OCI-LY3 (cell line): ENCODE measurements at regions not wholly inside any gene's neighbourhood (a gene's known extent, or its start where the extent isn't known, plus 50 kb on each side); places are given as distances from the start of the nearest gene placed in this dataset.
A peak's percentile ranks its signal among the peaks of the same experiment; 100 is the strongest.
"Not testable (repeated sequence)": the region's sequence is repeated elsewhere in the genome, so short reads cannot be mapped to it uniquely, and the experiment has no call there.

Source experiments
- H2AFZ ChIP-seq: fragments of 200-600, 300-600 bp; shearing (Covaris generic); 2 replicates; pipeline ENCODE4 v1.6.0; 2014; ENCODE audit warnings: antibody characterized with exemption, low read depth, low read length
- H3K27ac ChIP-seq: fragments of 200-600, 300-600 bp; sonication (generic); 2 replicates; pipeline ENCODE4 v1.5.1; 2014; ENCODE audit warnings: mild to moderate bottlenecking, low read length, moderate library complexity, mixed read lengths
- H3K27me3 ChIP-seq: fragments of 200-600, 300-600 bp; sonication (generic); 2 replicates; pipeline ENCODE4 v1.6.1; 2014; ENCODE audit warnings: low read depth, low read length, mixed read lengths
- H3K36me3 ChIP-seq: fragments of 200-600, 300-600 bp; sonication (generic); replicated peaks from 2 replicates; pipeline ENCODE3; 2014; ENCODE audit warnings: low read depth, low read length, mixed read lengths
- H3K4me1 ChIP-seq: fragments of 300-600, 200-600 bp; sonication (generic); 2 replicates; pipeline ENCODE4 v1.6.1; 2014; ENCODE audit warnings: low read length, mixed read lengths
- H3K4me2 ChIP-seq: fragments of 200-600, 300-600 bp; sonication (generic); 2 replicates; pipeline ENCODE4 v1.6.1; 2014; ENCODE audit warnings: low read length, mixed read lengths
- H3K4me3 ChIP-seq: fragments of 300-600, 200-600 bp; sonication (generic); 2 replicates; pipeline ENCODE4 v1.5.1; 2014; ENCODE audit warnings: antibody characterized with exemption, mild to moderate bottlenecking, low read length, moderate library complexity
- H3K79me2 ChIP-seq: fragments of 300-600, 200-600 bp; shearing (Covaris generic); 2 replicates; pipeline ENCODE4 v1.6.1; 2014; ENCODE audit warnings: mild to moderate bottlenecking, low read length, mixed read lengths
- H3K9ac ChIP-seq: fragments of 300-600, 200-600 bp; shearing (Covaris generic); 2 replicates; pipeline ENCODE4 v1.6.0; 2014; ENCODE audit warnings: mild to moderate bottlenecking, low read length, moderate library complexity
- H3K9me3 ChIP-seq: fragments of 200-600, 300-600 bp; shearing (Covaris generic); 2 replicates; pipeline ENCODE4 v1.6.1; 2014; ENCODE audit warnings: low read length, mixed read lengths; ENCODE audit not compliant: insufficient read depth
- H4K20me1 ChIP-seq: fragments of 200-600, 300-600 bp; sonication (generic); 2 replicates; pipeline ENCODE4 v1.6.1; 2016; ENCODE audit warnings: low read length, mixed read lengths; ENCODE audit not compliant: insufficient read depth
- CTCF ChIP-seq: fragments of 200-600, 300-600 bp; sonication (generic); IDR thresholded peaks from 2 replicates; pipeline ENCODE4 v1.5.1; 2014; ENCODE audit warnings: antibody characterized with exemption, low read length, low read depth
- EZH2phosphoT487 ChIP-seq: fragments of 200-600 bp; shearing (Covaris generic); IDR thresholded peaks from 2 replicates; pipeline ENCODE4 v1.6.1; 2018; ENCODE audit warnings: antibody characterized with exemption, mixed run types, low read depth

GRCh38 chr3:1456781-1457311, 364.0 kb downstream of the CNTN6 start:
- no peaks in the 10 kb centered on the region for H3K4me1 ChIP-seq

GRCh38 chr3:1462371-1462770, 369.5 kb downstream of the CNTN6 start:
- H3K9me3 ChIP-seq: no peaks in the 10 kb centered on the region
- H3K36me3 ChIP-seq: no peaks in the 10 kb centered on the region
- no peaks in the 10 kb centered on the region for H3K4me1 ChIP-seq
- H3K9ac ChIP-seq: no peak overlapping the region
- no peak overlapping the region for H2AFZ ChIP-seq
- no peaks in the 10 kb centered on the region for H3K27me3 ChIP-seq
- no peak overlapping the region for H3K4me3 ChIP-seq
- no peak overlapping the region for H3K27ac ChIP-seq
- H3K4me2 ChIP-seq: no peak overlapping the region
- TF ChIP-seq EZH2phosphoT487: no peak
- TF ChIP-seq CTCF: no peak
- no peaks in the 10 kb centered on the region for H3K79me2 ChIP-seq
- no peaks in the 10 kb centered on the region for H4K20me1 ChIP-seq

More at GRCh38 chr3:1456781-1457311, 364.0 kb downstream of the CNTN6 start:
- Histone ChIP-seq H3K79me2 (no peaks in the 10 kb centered on the region), H3K27me3 (no peaks in the 10 kb centered on the region), H3K9ac (no peak overlapping the region), H4K20me1 (no peaks in the 10 kb centered on the region), H3K9me3 (no peaks in the 10 kb centered on the region), H2AFZ (peak overlapping the region; percentile 70), H3K4me3 (no peak overlapping the region), H3K36me3 (no peaks in the 10 kb centered on the region), H3K4me2 (no peak overlapping the region), H3K27ac (no peak overlapping the region)
- TF ChIP-seq EZH2phosphoT487 (no peak), CTCF (no peak)

- no peak overlapping the region for H3K9ac ChIP-seq
- no peak overlapping the region for H3K27ac ChIP-seq
- H3K9me3 ChIP-seq: no peaks in the 10 kb centered on the region
- no peaks in the 10 kb centered on the region for H3K4me1 ChIP-seq
- no peaks in the 10 kb centered on the region for H3K79me2 ChIP-seq
- no peak overlapping the region for H3K4me3 ChIP-seq
- H3K36me3 ChIP-seq: no peaks in the 10 kb centered on the region
- no peaks in the 10 kb centered on the region for H3K27me3 ChIP-seq
- H3K4me2 ChIP-seq: no peak overlapping the region
- H2AFZ ChIP-seq: no peak overlapping the region
- TF ChIP-seq EZH2phosphoT487 (no peak), CTCF (no peak)
- H4K20me1 ChIP-seq: no peaks in the 10 kb centered on the region
Observed at GRCh38 chr3:1462856-1463450, 370.1 kb downstream of the CNTN6 start.

GRCh38 chr3:1465091-1465490, 372.3 kb downstream of the CNTN6 start:
- not testable (repeated sequence) for H4K20me1 ChIP-seq, H3K27me3 ChIP-seq, H3K9ac ChIP-seq, H3K4me1 ChIP-seq, H3K79me2 ChIP-seq, H3K4me2 ChIP-seq, H3K9me3 ChIP-seq, H3K27ac ChIP-seq, H3K4me3 ChIP-seq, H2AFZ ChIP-seq, H3K36me3 ChIP-seq
